HCT116 (cell line): ENCODE measurements at regions not wholly inside any gene's neighbourhood (a gene's known extent, or its start where the extent isn't known, plus 50 kb on each side); places are given as distances from the start of the nearest gene placed in this dataset.

Experiments used
- ATAC-seq: fragments of 200-7000 bp; cut with Tn5 transposase; 2 replicates; pipeline ENCODE4 v1.9.1; 2020; ENCODE audit warnings: mild to moderate bottlenecking, moderate library complexity
- BruUV-seq: library from RNA; stranded (reverse); fragments of 400-500 nt; replicated peaks from 2 replicates; lab custom pipeline; 2021; lab: Mats Ljungman, UMichigan
- CTCF ChIA-PET: fragments of 300-600 bp; sonication (Branson Sonifier 250); formaldehyde crosslinking; loops from one replicate; lab custom pipeline; 2021; ENCODE audit warnings: antibody characterized with exemption; lab: Charles Lee
- POLR2A ChIA-PET: fragments of 300-600, 350-600 bp; sonication (Branson Sonifier 250); formaldehyde crosslinking; loops from one replicate; lab custom pipeline; 2021; ENCODE audit warnings: antibody characterized with exemption; lab: Charles Lee
- RAD21 ChIA-PET, 2 experiments: fragments of 300-600 bp; sonication (Branson Sonifier 250); formaldehyde crosslinking; loops; one replicate each; lab custom pipeline; 2023; ENCODE audit warnings: low total read pairs in 2 of 2; ENCODE audit not compliant: uncharacterized antibody in 2 of 2, unreplicated experiment in 2 of 2, low non-redundant PET in 1 of 2; lab: Charles Lee
- DNase-seq: peaks from one replicate; pipeline ENCODE4 v3.0.0-alpha.2; 2010; ENCODE audit warnings: low read depth, low spot score
- H2AFZ ChIP-seq: fragments of 200-600 bp; shearing (Covaris generic), sonication (generic); 2 replicates; pipeline ENCODE4 v1.6.1; 2017; ENCODE audit warnings: low read depth, mixed run types, mixed read lengths, antibody characterized with exemption, low read length; ENCODE audit not compliant: poor library complexity, severe bottlenecking
- H3K27ac ChIP-seq: 2 replicates; pipeline ENCODE4 v1.5.1; 2012; ENCODE audit warnings: low read depth, low read length
- H3K27me3 ChIP-seq: fragments of 200-600 bp; sonication (generic); 2 replicates; pipeline ENCODE4 v1.6.1; 2016; ENCODE audit warnings: mixed run types, low read length, mixed read lengths; ENCODE audit not compliant: insufficient read depth
- H3K36me3 ChIP-seq, 2 experiments: fragments of 200-500 bp in 1 of 2; fragments of 200-600 bp in 1 of 2; sonication (Bioruptor generic) in 1 of 2; sonication (generic) in 1 of 2; 2 replicates each; pipeline versions ENCODE4 v1.5.1 to v1.6.1; 2014 to 2016; ENCODE audit warnings: low read length in 2 of 2, inconsistent platforms in 1 of 2, mixed read lengths in 1 of 2, mixed run types in 1 of 2; ENCODE audit not compliant: insufficient read depth in 2 of 2, control insufficient read depth in 1 of 2
- H3K4me1 ChIP-seq, 2 experiments: fragments of 200-600 bp in 1 of 2; sonication (generic) in 1 of 2; 2 replicates each; pipeline versions ENCODE4 v1.5.1 to v1.6.1; 2012 to 2017; ENCODE audit warnings: low read length in 2 of 2, inconsistent platforms in 1 of 2, mild to moderate bottlenecking in 1 of 2, mixed read lengths in 1 of 2, mixed run types in 1 of 2, moderate library complexity in 1 of 2; ENCODE audit not compliant: insufficient read depth in 2 of 2, control insufficient read depth in 1 of 2
- H3K4me2 ChIP-seq: fragments of 200-600 bp; sonication (generic); 2 replicates; pipeline ENCODE4 v1.6.1; 2017; ENCODE audit warnings: mixed run types, low read length, mixed read lengths
- H3K4me3 ChIP-seq, 2 experiments: fragments of 200-600 bp in 1 of 2; sonication (generic) in 1 of 2; replicated peaks in 1 of 2; 2 replicates each; pipeline ENCODE4 v1.5.1; 2011 to 2016; ENCODE audit warnings: low read length in 2 of 2, control low read depth in 1 of 2, low read depth in 1 of 2, mild to moderate bottlenecking in 1 of 2, mixed read lengths in 1 of 2, mixed run types in 1 of 2
- H3K79me2 ChIP-seq: fragments of 200-600 bp; sonication (generic); 2 replicates; pipeline ENCODE4 v1.6.1; 2017; ENCODE audit warnings: mild to moderate bottlenecking, mixed run types, low read length, moderate library complexity, mixed read lengths; ENCODE audit not compliant: insufficient read depth
- H3K9ac ChIP-seq: fragments of 200-600 bp; sonication (generic); 2 replicates; pipeline ENCODE4 v1.6.1; 2016; ENCODE audit warnings: low read length, mixed read lengths
- H3K9me2 ChIP-seq: fragments of 200-600 bp; sonication (generic), shearing (Covaris generic); 2 replicates; pipeline ENCODE4 v1.6.1; 2017; ENCODE audit warnings: mixed run types, mild to moderate bottlenecking, moderate library complexity; ENCODE audit not compliant: insufficient read depth
- H3K9me3 ChIP-seq, 2 experiments: fragments of 200-500 bp in 1 of 2; fragments of 200-600 bp in 1 of 2; sonication (Bioruptor generic) in 1 of 2; sonication (generic) in 1 of 2; 2 replicates each; pipeline ENCODE4 v1.6.1; 2014 to 2017; ENCODE audit warnings: low read length in 2 of 2, mixed read lengths in 2 of 2, inconsistent platforms in 1 of 2, low read depth in 1 of 2, mild to moderate bottlenecking in 1 of 2, mixed run types in 1 of 2, moderate library complexity in 1 of 2; ENCODE audit not compliant: control insufficient read depth in 1 of 2, insufficient read depth in 1 of 2
- H4K20me1 ChIP-seq: fragments of 200-600 bp; sonication (generic), shearing (Covaris generic); 2 replicates; pipeline ENCODE4 v1.6.1; 2017; ENCODE audit warnings: mixed run types, mild to moderate bottlenecking, moderate library complexity; ENCODE audit not compliant: insufficient read depth
- CEBPB ChIP-seq: IDR thresholded peaks from 2 replicates; pipeline ENCODE4 v1.6.1; 2012; ENCODE audit warnings: low read depth
- CTCF ChIP-seq, 3 experiments: fragments of 200-600 bp in 1 of 3; sonication (generic) in 1 of 3; IDR thresholded peaks in 2 of 3; conservative IDR thresholded peaks in 1 of 3; 2 replicates each; pipeline ENCODE4 v1.5.1; 2012 to 2017; ENCODE audit warnings: low read depth in 2 of 3, low read length in 2 of 3, antibody characterized with exemption in 1 of 3, borderline replicate concordance in 1 of 3, control low read depth in 1 of 3, mild to moderate bottlenecking in 1 of 3, mixed read lengths in 1 of 3, mixed run types in 1 of 3, moderate library complexity in 1 of 3; ENCODE audit not compliant: insufficient read depth in 1 of 3
- EGR1 ChIP-seq: IDR thresholded peaks from 2 replicates; pipeline ENCODE4 v1.6.1; 2012; ENCODE audit warnings: low read depth
- ELF1 ChIP-seq: IDR thresholded peaks from 2 replicates; pipeline ENCODE4 v1.6.1; 2012; ENCODE audit warnings: low read depth, borderline replicate concordance
- POLR2AphosphoS5 ChIP-seq: IDR thresholded peaks from 2 replicates; pipeline ENCODE4 v1.6.1; 2011; ENCODE audit warnings: mild to moderate bottlenecking, low read depth, low read length, moderate library complexity
- RAD21 ChIP-seq: IDR thresholded peaks from 2 replicates; pipeline ENCODE4 v1.6.1; 2012; ENCODE audit warnings: low read depth, mild to moderate bottlenecking
- REST ChIP-seq: IDR thresholded peaks from 2 replicates; pipeline ENCODE4 v1.6.1; 2012; ENCODE audit warnings: low read depth
- ZNF274 ChIP-seq: fragments of 200-500 bp; sonication (Bioruptor generic); IDR thresholded peaks from 2 replicates; pipeline ENCODE4 v1.6.1; 2014; ENCODE audit warnings: mild to moderate bottlenecking, low read depth, low read length, inconsistent platforms
- intact Hi-C: fragments of 100-400 bp; cut with micrococcal nuclease; formaldehyde crosslinking; loops from 2 replicates; pipeline ENCODE4 v1.10.0; 2022

GRCh38 chrX:112536544-112536943 lies 143.2 kb downstream of the LHFPL1 start (continued):
- TF ChIP-seq ZNF274 (no peak), EGR1 (no peak), CTCF (IDR thresholded peaks at IDR 0.05 in 2 of 3, conservative IDR thresholded peaks at IDR 0.05 in 1 of 3; ENCODE audit: borderline replicate concordance in 1 of 3, insufficient read depth in 1 of 3, low read depth in 2 of 3, low read length in 2 of 3) (no peak), CEBPB (no peak), POLR2AphosphoS5 (no peak), ELF1 (no peak)

GRCh38 chrX:112527903-112528302 lies 151.8 kb downstream of the LHFPL1 start:
- TF ChIP-seq REST (no peak), RAD21 (no peak)
- Histone ChIP-seq H3K36me3 (no peaks in the 10 kb centered on the region), H3K4me1 (no peaks in the 10 kb centered on the region), H3K79me2 (no peaks in the 10 kb centered on the region), H3K9ac (no peak overlapping the region), H2AFZ (no peak overlapping the region), H3K4me2 (no peak overlapping the region), H3K9me3 (no peaks in the 10 kb centered on the region), H3K27me3 (no peaks in the 10 kb centered on the region), H4K20me1 (no peaks in the 10 kb centered on the region), H3K27ac (no peak overlapping the region), H3K4me3 (no peak overlapping the region), H3K9me2 (no peaks in the 10 kb centered on the region)
- ChIA-PET CTCF (no interaction called here), POLR2A (no interaction called here), RAD21 (no interaction called here)
- no peak for ATAC-seq
- no peak for DNase-seq
- intact Hi-C loops, result no loop called here
- BruUV-seq, result no TSS peak
